SK-N-SH (cell line): ENCODE measurements at regions not wholly inside any gene's neighbourhood (a gene's known extent, or its start where the extent isn't known, plus 50 kb on each side); places are given as distances from the start of the nearest gene placed in this dataset.
"Not testable (repeated sequence)": the region's sequence is repeated elsewhere in the genome, so short reads cannot be mapped to it uniquely, and the experiment has no call there.

ENCODE experiments used
- CHD2 ChIP-seq: fragments of 150-350 bp; IDR thresholded peaks from 2 replicates; pipeline ENCODE4 v1.6.1; 2018; ENCODE audit warnings: low read length; ENCODE audit not compliant: partially characterized antibody
- GATA2 ChIP-seq: sonication (generic); formaldehyde crosslinking; IDR thresholded peaks from 2 replicates; pipeline ENCODE4 v1.5.0; 2020; ENCODE audit warnings: mild to moderate bottlenecking, missing genetic modification reagents
- POLR2AphosphoS5 ChIP-seq: IDR thresholded peaks from 2 replicates; pipeline ENCODE4 v1.6.1; 2012; ENCODE audit warnings: low read depth, low read length
- TF ChIP-seq, protein P1 (sequence below): IDR thresholded peaks from 2 replicates; pipeline ENCODE4 v1.6.1; 2012; ENCODE audit warnings: mild to moderate bottlenecking, low read depth, low read length, moderate library complexity
- TF ChIP-seq, protein P2 (sequence below): fragments of 200-600 bp; sonication (generic); IDR thresholded peaks from 2 replicates; pipeline ENCODE4 v1.6.1; 2017; ENCODE audit warnings: antibody characterized with exemption, mild to moderate bottlenecking, moderate library complexity

DNA sequence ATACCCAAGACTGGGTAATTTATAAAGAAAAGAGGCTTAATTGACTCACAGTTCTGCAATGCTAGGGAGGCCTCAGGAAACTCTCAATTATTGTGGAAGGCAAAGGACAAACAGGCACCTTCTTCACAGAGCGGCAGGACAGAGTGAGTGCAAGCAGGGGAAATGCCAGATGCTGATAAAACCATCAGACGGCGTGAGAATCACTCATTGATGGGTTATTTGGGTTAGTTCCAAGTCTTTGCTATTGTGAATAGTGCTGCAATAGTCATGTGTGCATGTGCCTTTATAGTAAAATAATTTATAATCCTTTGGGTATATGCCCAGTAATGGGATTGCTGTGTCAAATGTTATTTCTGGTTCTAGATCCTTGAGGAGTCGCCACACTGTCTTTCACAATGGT lies 830.3 kb upstream of the GRM7 start:
- TF ChIP-seq CHD2, POLR2AphosphoS5, GATA2: not testable (repeated sequence)
- TF ChIP-seq, protein P1, sequence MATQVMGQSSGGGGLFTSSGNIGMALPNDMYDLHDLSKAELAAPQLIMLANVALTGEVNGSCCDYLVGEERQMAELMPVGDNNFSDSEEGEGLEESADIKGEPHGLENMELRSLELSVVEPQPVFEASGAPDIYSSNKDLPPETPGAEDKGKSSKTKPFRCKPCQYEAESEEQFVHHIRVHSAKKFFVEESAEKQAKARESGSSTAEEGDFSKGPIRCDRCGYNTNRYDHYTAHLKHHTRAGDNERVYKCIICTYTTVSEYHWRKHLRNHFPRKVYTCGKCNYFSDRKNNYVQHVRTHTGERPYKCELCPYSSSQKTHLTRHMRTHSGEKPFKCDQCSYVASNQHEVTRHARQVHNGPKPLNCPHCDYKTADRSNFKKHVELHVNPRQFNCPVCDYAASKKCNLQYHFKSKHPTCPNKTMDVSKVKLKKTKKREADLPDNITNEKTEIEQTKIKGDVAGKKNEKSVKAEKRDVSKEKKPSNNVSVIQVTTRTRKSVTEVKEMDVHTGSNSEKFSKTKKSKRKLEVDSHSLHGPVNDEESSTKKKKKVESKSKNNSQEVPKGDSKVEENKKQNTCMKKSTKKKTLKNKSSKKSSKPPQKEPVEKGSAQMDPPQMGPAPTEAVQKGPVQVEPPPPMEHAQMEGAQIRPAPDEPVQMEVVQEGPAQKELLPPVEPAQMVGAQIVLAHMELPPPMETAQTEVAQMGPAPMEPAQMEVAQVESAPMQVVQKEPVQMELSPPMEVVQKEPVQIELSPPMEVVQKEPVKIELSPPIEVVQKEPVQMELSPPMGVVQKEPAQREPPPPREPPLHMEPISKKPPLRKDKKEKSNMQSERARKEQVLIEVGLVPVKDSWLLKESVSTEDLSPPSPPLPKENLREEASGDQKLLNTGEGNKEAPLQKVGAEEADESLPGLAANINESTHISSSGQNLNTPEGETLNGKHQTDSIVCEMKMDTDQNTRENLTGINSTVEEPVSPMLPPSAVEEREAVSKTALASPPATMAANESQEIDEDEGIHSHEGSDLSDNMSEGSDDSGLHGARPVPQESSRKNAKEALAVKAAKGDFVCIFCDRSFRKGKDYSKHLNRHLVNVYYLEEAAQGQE = not testable (repeated sequence)
- TF ChIP-seq, protein P2, sequence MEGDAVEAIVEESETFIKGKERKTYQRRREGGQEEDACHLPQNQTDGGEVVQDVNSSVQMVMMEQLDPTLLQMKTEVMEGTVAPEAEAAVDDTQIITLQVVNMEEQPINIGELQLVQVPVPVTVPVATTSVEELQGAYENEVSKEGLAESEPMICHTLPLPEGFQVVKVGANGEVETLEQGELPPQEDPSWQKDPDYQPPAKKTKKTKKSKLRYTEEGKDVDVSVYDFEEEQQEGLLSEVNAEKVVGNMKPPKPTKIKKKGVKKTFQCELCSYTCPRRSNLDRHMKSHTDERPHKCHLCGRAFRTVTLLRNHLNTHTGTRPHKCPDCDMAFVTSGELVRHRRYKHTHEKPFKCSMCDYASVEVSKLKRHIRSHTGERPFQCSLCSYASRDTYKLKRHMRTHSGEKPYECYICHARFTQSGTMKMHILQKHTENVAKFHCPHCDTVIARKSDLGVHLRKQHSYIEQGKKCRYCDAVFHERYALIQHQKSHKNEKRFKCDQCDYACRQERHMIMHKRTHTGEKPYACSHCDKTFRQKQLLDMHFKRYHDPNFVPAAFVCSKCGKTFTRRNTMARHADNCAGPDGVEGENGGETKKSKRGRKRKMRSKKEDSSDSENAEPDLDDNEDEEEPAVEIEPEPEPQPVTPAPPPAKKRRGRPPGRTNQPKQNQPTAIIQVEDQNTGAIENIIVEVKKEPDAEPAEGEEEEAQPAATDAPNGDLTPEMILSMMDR = not testable (repeated sequence)
